Thyroid gland (tissue), 4 donors: ENCODE measurements at regions not wholly inside any gene's neighbourhood (a gene's known extent, or its start where the extent isn't known, plus 50 kb on each side); places are given as distances from the start of the nearest gene placed in this dataset.

Experiments used
- DNase-seq, 2 donors: peaks; one replicate each; pipeline ENCODE4 v3.0.0-alpha.2; 2019
- H3K27ac ChIP-seq, 3 donors: fragments of 200-600 bp; sonication (generic); 1 replicate in 2 of 3; 2 replicates in 1 of 3; pipeline ENCODE4 v1.5.1; 2016 to 2019; ENCODE audit warnings: mild to moderate bottlenecking in 1 of 3, moderate library complexity in 1 of 3
- H3K27me3 ChIP-seq: fragments of 200-600 bp; sonication (generic); one replicate; pipeline ENCODE4 v1.5.1; 2019
- H3K36me3 ChIP-seq, 2 donors: fragments of 200-600 bp; sonication (generic); one replicate each; pipeline ENCODE4 v1.5.1; 2016 to 2019
- H3K4me1 ChIP-seq, 2 donors: fragments of 200-600 bp; sonication (generic); one replicate each; pipeline ENCODE4 v1.5.1; 2017 to 2019
- H3K4me3 ChIP-seq, 3 donors: fragments of 200-600 bp; sonication (generic); replicated peaks in 1 of 3; 1 replicate in 2 of 3; 2 replicates in 1 of 3; pipeline ENCODE4 v1.5.1; 2016; ENCODE audit warnings: mild to moderate bottlenecking in 1 of 3
- H3K9me3 ChIP-seq: fragments of 200-600 bp; sonication (generic); one replicate; pipeline ENCODE4 v1.5.1; 2017
- POLR2A ChIP-seq, 2 donors: fragments of 450-650 bp; IDR thresholded peaks; one replicate each; pipeline ENCODE4 v1.6.1; 2017; ENCODE audit warnings: antibody characterized with exemption in 2 of 2, mild to moderate bottlenecking in 2 of 2, moderate library complexity in 1 of 2
- WGBS, 2 donors: methylation state at CpG; one replicate each; pipeline ENCODE4 v1.1.5; 2017; 5-methylcytosine and 5-hydroxymethylcytosine counted together
- intact Hi-C: fragments of 100-400 bp; cut with DNase I; formaldehyde crosslinking; loops from one replicate; pipeline ENCODE4 v1.15.1; 2023
- TF ChIP-seq, protein P1 (sequence below), 6 experiments: fragments of 200-600 bp in 3 of 6; fragments of 450-650 bp in 3 of 6; sonication (generic) in 3 of 6; IDR thresholded peaks; one replicate each; pipeline ENCODE4 v1.5.1; 2016 to 2019; ENCODE audit warnings: antibody characterized with exemption in 6 of 6, mild to moderate bottlenecking in 2 of 6, inconsistent platforms in 1 of 6, moderate library complexity in 1 of 6

- Histone ChIP-seq H3K36me3 (no peaks in the 10 kb centered on the region), H3K4me3 (no peak overlapping the region), H3K27ac (peak overlapping the region; percentile 67 to 93 (median 92)), H3K9me3 (no peaks in the 10 kb centered on the region), H3K27me3 (no peaks in the 10 kb centered on the region), H3K4me1 (peaks cover 67 to 89% of the 10 kb centered on the region in 2 donors)
- 28 to 40% methylated on average over 3 of the region's 3 CpGs for WGBS, 2 donors
- DNase-seq: no peak
- intact Hi-C loops: no loop called here
- no peak for TF ChIP-seq POLR2A (IDR thresholded peaks at IDR 0.05)
- TF ChIP-seq, protein P1, sequence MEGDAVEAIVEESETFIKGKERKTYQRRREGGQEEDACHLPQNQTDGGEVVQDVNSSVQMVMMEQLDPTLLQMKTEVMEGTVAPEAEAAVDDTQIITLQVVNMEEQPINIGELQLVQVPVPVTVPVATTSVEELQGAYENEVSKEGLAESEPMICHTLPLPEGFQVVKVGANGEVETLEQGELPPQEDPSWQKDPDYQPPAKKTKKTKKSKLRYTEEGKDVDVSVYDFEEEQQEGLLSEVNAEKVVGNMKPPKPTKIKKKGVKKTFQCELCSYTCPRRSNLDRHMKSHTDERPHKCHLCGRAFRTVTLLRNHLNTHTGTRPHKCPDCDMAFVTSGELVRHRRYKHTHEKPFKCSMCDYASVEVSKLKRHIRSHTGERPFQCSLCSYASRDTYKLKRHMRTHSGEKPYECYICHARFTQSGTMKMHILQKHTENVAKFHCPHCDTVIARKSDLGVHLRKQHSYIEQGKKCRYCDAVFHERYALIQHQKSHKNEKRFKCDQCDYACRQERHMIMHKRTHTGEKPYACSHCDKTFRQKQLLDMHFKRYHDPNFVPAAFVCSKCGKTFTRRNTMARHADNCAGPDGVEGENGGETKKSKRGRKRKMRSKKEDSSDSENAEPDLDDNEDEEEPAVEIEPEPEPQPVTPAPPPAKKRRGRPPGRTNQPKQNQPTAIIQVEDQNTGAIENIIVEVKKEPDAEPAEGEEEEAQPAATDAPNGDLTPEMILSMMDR (IDR thresholded peaks at IDR 0.05): no peak
Measured at GRCh38 chr6:11428895-11429294, 108.7 kb upstream of the TMEM170B start.

- H3K36me3 ChIP-seq: no peaks in the 10 kb centered on the region
- H3K27me3 ChIP-seq: no peaks in the 10 kb centered on the region
- TF ChIP-seq POLR2A (IDR thresholded peaks at IDR 0.05): no peak
- TF ChIP-seq, protein P1 (IDR thresholded peaks at IDR 0.05): no peak
- H3K4me1 ChIP-seq: peaks cover 67 to 89% of the 10 kb centered on the region in 2 donors
- no peak for DNase-seq
- H3K27ac ChIP-seq: peak overlapping the region; percentile 67 to 93 (median 92)
- intact Hi-C loops: no loop called here
- WGBS, 2 donors: 26 to 32% methylated on average over 2 of the region's 2 CpGs
- no peak overlapping the region for H3K4me3 ChIP-seq
- no peaks in the 10 kb centered on the region for H3K9me3 ChIP-seq
Measured at GRCh38 chr6:11428371-11428770, 109.2 kb upstream of the TMEM170B start.

DNA sequence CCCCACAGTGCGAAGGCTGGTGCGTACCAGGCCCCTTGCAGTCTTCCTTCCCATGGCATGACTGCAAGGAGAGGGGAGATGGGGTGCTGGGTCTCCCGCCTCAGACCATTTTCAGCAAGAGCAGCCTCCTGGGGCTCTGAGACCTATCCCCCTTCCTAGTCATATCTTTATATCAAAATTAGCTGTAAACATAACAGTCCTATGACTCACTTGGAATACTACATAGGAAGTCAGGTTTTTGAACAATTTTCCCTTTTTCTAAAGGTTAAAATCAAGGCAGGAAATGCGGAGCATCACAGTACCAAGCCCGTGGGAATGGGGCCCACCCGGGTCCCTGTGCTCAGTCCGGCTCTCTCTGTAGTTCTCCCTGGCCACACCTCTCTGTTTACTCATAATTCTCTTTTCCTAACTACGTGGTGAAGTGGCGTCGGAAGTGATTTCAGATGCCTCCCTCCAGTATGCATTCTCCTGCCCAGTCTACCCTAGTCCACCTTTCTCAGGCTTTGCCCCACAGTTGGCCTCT is 109.8 kb upstream of the TMEM170B start:
- Histone ChIP-seq H3K27me3 (no peaks in the 10 kb centered on the region), H3K9me3 (no peaks in the 10 kb centered on the region), H3K4me1 (peaks cover 64 to 90% of the 10 kb centered on the region in 2 donors), H3K36me3 (no peaks in the 10 kb centered on the region), H3K27ac (peak overlapping the region; percentile 67 to 93 (median 92)), H3K4me3 (no peak overlapping the region)
- intact Hi-C loops: no loop called here
- 78% methylated on average over 10 of the region's 10 CpGs for WGBS, 2 donors
- TF ChIP-seq POLR2A (IDR thresholded peaks at IDR 0.05): no peak
- TF ChIP-seq, protein P1 (IDR thresholded peaks at IDR 0.05): no peak
- no peak for DNase-seq

- H3K36me3 ChIP-seq: no peaks in the 10 kb centered on the region
- peak overlapping the region in 2 of 3 donors; percentile 92 to 93 for H3K27ac ChIP-seq
- 85 to 87% methylated on average over 9 of the region's 9 CpGs for WGBS, 2 donors
- H3K9me3 ChIP-seq: no peaks in the 10 kb centered on the region
- H3K4me1 ChIP-seq: peaks cover 63 to 88% of the 10 kb centered on the region in 2 donors
- no peak overlapping the region for H3K4me3 ChIP-seq
- intact Hi-C loops: no loop called here
- H3K27me3 ChIP-seq: no peaks in the 10 kb centered on the region
- DNase-seq: no peak
- TF ChIP-seq POLR2A (IDR thresholded peaks at IDR 0.05): no peak
- TF ChIP-seq, protein P1 (IDR thresholded peaks at IDR 0.05): no peak
Measured at GRCh38 chr6:11427091-11427722, 110.3 kb upstream of the TMEM170B start.

- WGBS, 2 donors: 76 to 82% methylated on average over 2 of the region's 2 CpGs
- no peaks in the 10 kb centered on the region for H3K27me3 ChIP-seq
- no peak for DNase-seq
- no peaks in the 10 kb centered on the region for H3K36me3 ChIP-seq
- TF ChIP-seq, protein P1 (IDR thresholded peaks at IDR 0.05): no peak
- TF ChIP-seq POLR2A (IDR thresholded peaks at IDR 0.05): no peak
- no peak overlapping the region for H3K4me3 ChIP-seq
- H3K9me3 ChIP-seq: no peaks in the 10 kb centered on the region
- H3K4me1 ChIP-seq: peaks cover 59 to 84% of the 10 kb centered on the region in 2 donors
- H3K27ac ChIP-seq: peak overlapping the region in 2 of 3 donors; percentile 92 to 93
- intact Hi-C loops: no loop called here
Measured at GRCh38 chr6:11426571-11426970, 111.0 kb upstream of the TMEM170B start.
